Lung (tissue), 11 donors: ENCODE measurements at regions not wholly inside any gene's neighbourhood (a gene's known extent, or its start where the extent isn't known, plus 50 kb on each side); places are given as distances from the start of the nearest gene placed in this dataset.

Experiments
- ATAC-seq: fragments of 200-7000 bp; cut with Tn5 transposase; one replicate; pipeline ENCODE4 v1.9.1; 2020; ENCODE audit warnings: moderate number of reproducible peaks; ENCODE audit not compliant: insufficient read depth, low FRiP score
- DNase-seq, 3 donors: peaks; one replicate each; pipeline ENCODE4 v3.0.0-alpha.2; 2013 to 2017
- H3K27ac ChIP-seq, 2 donors: one replicate each; pipeline ENCODE4 v1.5.1; 2013; ENCODE audit warnings: mild to moderate bottlenecking in 2 of 2, moderate library complexity in 2 of 2, control low read depth in 1 of 2, inconsistent platforms in 1 of 2, low read depth in 1 of 2, low read length in 1 of 2
- H3K27me3 ChIP-seq, 3 donors: one replicate each; pipeline ENCODE4 v1.5.1; 2013; ENCODE audit warnings: low read length in 2 of 3; ENCODE audit not compliant: control insufficient read depth in 3 of 3, insufficient read depth in 3 of 3
- H3K36me3 ChIP-seq, 4 donors: one replicate each; pipeline ENCODE4 v1.5.1; 2013; ENCODE audit warnings: low read length in 4 of 4, mild to moderate bottlenecking in 1 of 4, moderate library complexity in 1 of 4; ENCODE audit not compliant: control insufficient read depth in 4 of 4, insufficient read depth in 4 of 4
- H3K4me1 ChIP-seq, 5 donors: one replicate each; pipeline ENCODE4 v1.5.1; 2013; ENCODE audit warnings: low read length in 5 of 5, mild to moderate bottlenecking in 2 of 5, moderate library complexity in 1 of 5; ENCODE audit not compliant: control insufficient read depth in 5 of 5, insufficient read depth in 5 of 5
- H3K4me3 ChIP-seq: one replicate; pipeline ENCODE4 v1.5.1; 2013; ENCODE audit warnings: mild to moderate bottlenecking, control low read depth, moderate library complexity
- H3K9ac ChIP-seq, 2 donors: one replicate each; pipeline ENCODE4 v1.5.1; 2013; ENCODE audit warnings: low read length in 2 of 2, control low read depth in 1 of 2; ENCODE audit not compliant: insufficient read depth in 1 of 2
- H3K9me3 ChIP-seq, 4 donors: one replicate each; pipeline ENCODE4 v1.5.1; 2013; ENCODE audit warnings: low read length in 3 of 4, mild to moderate bottlenecking in 1 of 4, moderate library complexity in 1 of 4; ENCODE audit not compliant: control insufficient read depth in 4 of 4, insufficient read depth in 3 of 4
- CTCF ChIP-seq: IDR thresholded peaks from 2 replicates; pipeline ENCODE4 v1.5.1; 2012; ENCODE audit warnings: mild to moderate bottlenecking; ENCODE audit errors: control extremely low read depth, extremely low read depth
- WGBS, 2 donors: extraction: QIAGEN DNeasy Blood & Tissue Kit; methylation state at CpG; one replicate each; pipeline ENCODE4 v1.1.7; 2013; 5-methylcytosine and 5-hydroxymethylcytosine counted together
- donor health status: control.
- donor health status: control.
- donor health status: Bipolar disorder and iron deficiency.
- donor health status: healthy.
- donor health status: DM: yes; HTN: yes; CAD: no.

- Histone ChIP-seq H3K4me1 (peaks cover 0 to 23% (median 4%) of the 10 kb centered on the region in 5 donors), H3K9ac (no peak overlapping the region), H3K9me3 (no peaks in the 10 kb centered on the region), H3K4me3 (no peak overlapping the region), H3K27ac (no peak overlapping the region), H3K36me3 (no peaks in the 10 kb centered on the region), H3K27me3 (peaks cover 0 to 13% (median 0%) of the 10 kb centered on the region in 3 donors)
- no peak for TF ChIP-seq CTCF
- 71 to 72% methylated on average over 13 of the region's 13 CpGs for WGBS, 2 donors
- DNase-seq (no peak), ATAC-seq (no peak)
These were observed 192.3 kb upstream of the FOXF1 start for GRCh38 chr16:86317813-86318650.

- no peaks in the 10 kb centered on the region for H3K9me3 ChIP-seq
- DNase-seq (no peak), ATAC-seq (no peak)
- no peaks in the 10 kb centered on the region for H3K36me3 ChIP-seq
- peaks cover 0 to 10% (median 0%) of the 10 kb centered on the region in 3 donors for H3K27me3 ChIP-seq
- no peak overlapping the region for H3K9ac ChIP-seq
- no peak overlapping the region for H3K4me3 ChIP-seq
- H3K27ac ChIP-seq, result no peak overlapping the region
- peaks cover 0 to 26% (median 4%) of the 10 kb centered on the region in 5 donors for H3K4me1 ChIP-seq
- TF ChIP-seq CTCF, result no peak
- WGBS, 2 donors, result 66 to 72% methylated on average over 13 of the region's 13 CpGs
These were observed 190.6 kb upstream of the FOXF1 start for GRCh38 chr16:86319585-86320236.

- no peak for TF ChIP-seq CTCF
- no peak overlapping the region for H3K27ac ChIP-seq
- no peak overlapping the region for H3K9ac ChIP-seq
- peaks cover 0 to under 1% (median 0%) of the 10 kb centered on the region in 4 donors for H3K9me3 ChIP-seq
- H3K4me3 ChIP-seq, result no peak overlapping the region
- peaks cover 0 to 26% (median 4%) of the 10 kb centered on the region in 5 donors for H3K4me1 ChIP-seq
- H3K36me3 ChIP-seq, result no peaks in the 10 kb centered on the region
- no peak for DNase-seq
- 81 to 85% methylated on average over 3 of the region's 3 CpGs for WGBS, 2 donors
- ATAC-seq, result no peak
- H3K27me3 ChIP-seq, result peaks cover 0 to 10% (median 0%) of the 10 kb centered on the region in 3 donors
These were observed 190.1 kb upstream of the FOXF1 start for GRCh38 chr16:86320237-86320595.
